Loucy (cell line): ENCODE measurements at regions not wholly inside any gene's neighbourhood (a gene's known extent, or its start where the extent isn't known, plus 50 kb on each side); places are given as distances from the start of the nearest gene placed in this dataset.

ENCODE experiments used
- EZH2phosphoT487 ChIP-seq: fragments of 200-600 bp; IDR thresholded peaks from 2 replicates; pipeline ENCODE4 v1.6.1; 2018; ENCODE audit warnings: antibody characterized with exemption, mild to moderate bottlenecking, moderate library complexity, borderline replicate concordance
- TF ChIP-seq, protein P1 (sequence below): fragments of 200-600 bp; sonication (generic); conservative IDR thresholded peaks from 2 replicates; pipeline ENCODE4 v1.5.1; 2014; ENCODE audit warnings: mild to moderate bottlenecking, antibody characterized with exemption, low read length

DNA sequence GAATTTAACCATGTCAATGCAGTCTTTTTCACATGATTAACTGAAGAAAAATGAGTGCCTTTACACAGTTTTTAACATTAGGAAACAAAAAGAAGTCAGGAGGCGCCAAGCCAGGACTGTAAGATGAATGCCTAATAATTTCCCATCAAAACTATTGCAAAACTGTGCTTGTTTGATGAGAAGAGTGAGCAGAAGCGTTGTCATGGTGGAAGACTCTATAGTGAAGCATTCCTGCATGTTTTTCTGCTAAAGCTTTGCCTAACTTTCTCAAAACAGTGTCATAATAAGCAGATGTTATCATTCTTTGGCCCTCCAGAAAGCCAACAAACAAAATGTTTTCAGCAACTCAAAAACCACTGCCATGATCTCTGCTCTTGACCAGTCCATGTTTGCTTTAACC is 156.8 kb upstream of the CDIN1 start:
- TF ChIP-seq, protein P1, sequence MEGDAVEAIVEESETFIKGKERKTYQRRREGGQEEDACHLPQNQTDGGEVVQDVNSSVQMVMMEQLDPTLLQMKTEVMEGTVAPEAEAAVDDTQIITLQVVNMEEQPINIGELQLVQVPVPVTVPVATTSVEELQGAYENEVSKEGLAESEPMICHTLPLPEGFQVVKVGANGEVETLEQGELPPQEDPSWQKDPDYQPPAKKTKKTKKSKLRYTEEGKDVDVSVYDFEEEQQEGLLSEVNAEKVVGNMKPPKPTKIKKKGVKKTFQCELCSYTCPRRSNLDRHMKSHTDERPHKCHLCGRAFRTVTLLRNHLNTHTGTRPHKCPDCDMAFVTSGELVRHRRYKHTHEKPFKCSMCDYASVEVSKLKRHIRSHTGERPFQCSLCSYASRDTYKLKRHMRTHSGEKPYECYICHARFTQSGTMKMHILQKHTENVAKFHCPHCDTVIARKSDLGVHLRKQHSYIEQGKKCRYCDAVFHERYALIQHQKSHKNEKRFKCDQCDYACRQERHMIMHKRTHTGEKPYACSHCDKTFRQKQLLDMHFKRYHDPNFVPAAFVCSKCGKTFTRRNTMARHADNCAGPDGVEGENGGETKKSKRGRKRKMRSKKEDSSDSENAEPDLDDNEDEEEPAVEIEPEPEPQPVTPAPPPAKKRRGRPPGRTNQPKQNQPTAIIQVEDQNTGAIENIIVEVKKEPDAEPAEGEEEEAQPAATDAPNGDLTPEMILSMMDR, result no peak
- no peak for TF ChIP-seq EZH2phosphoT487
